SJCRH30 (cell line): ENCODE measurements at regions not wholly inside any gene's neighbourhood (a gene's known extent, or its start where the extent isn't known, plus 50 kb on each side); places are given as distances from the start of the nearest gene placed in this dataset.

Experiments used
- DNase-seq, 2 experiments: peaks; one replicate each; pipeline ENCODE4 v3.0.0-alpha.2; 2015 to 2020
- H3K27ac ChIP-seq: fragments of 250-450 bp; sonication (Bioruptor Pico); 2 replicates; pipeline ENCODE4 v1.5.1; 2020; ENCODE audit warnings: mild to moderate bottlenecking, moderate library complexity
- H3K27me3 ChIP-seq: fragments of 250-450 bp; sonication (Bioruptor Pico); 2 replicates; pipeline ENCODE4 v1.5.1; 2020; ENCODE audit warnings: mild to moderate bottlenecking, moderate library complexity
- H3K36me3 ChIP-seq: fragments of 250-450 bp; sonication (Bioruptor Pico); 2 replicates; pipeline ENCODE4 v1.5.1; 2020; ENCODE audit warnings: mild to moderate bottlenecking, moderate library complexity
- H3K4me1 ChIP-seq: fragments of 250-450 bp; sonication (Bioruptor Pico); 2 replicates; pipeline ENCODE4 v1.5.1; 2020; ENCODE audit warnings: mild to moderate bottlenecking, moderate library complexity
- H3K4me3 ChIP-seq: fragments of 250-450 bp; sonication (Bioruptor Pico); 2 replicates; pipeline ENCODE4 v1.5.1; 2020; ENCODE audit warnings: mild to moderate bottlenecking, moderate library complexity
- H3K9me3 ChIP-seq: fragments of 250-450 bp; sonication (Bioruptor Pico); replicated peaks from 2 replicates; pipeline ENCODE4 v1.5.1; 2020; ENCODE audit warnings: mild to moderate bottlenecking, moderate library complexity

DNA sequence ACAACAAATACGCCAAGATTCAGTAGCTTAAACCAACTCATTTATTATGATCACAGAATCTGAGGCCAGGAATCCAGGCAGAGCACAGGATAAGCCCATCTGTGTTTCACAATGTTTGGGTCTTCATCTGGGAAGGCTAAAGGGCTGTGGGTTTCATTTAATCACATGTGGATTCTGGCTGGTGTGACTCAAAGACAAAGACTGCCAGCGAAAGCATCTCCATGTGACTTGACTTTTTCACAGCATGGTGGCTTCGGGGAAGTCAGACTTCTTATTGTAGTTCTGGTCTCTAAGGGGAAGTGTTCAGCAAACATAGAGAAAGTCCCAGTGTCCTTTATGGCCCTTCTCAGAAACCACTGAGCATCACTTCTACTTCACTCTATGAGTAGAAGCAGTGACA lies 1014.4 kb upstream of the GOT2 start:
- H3K27me3 ChIP-seq: no peaks in the 10 kb centered on the region
- H3K36me3 ChIP-seq: no peaks in the 10 kb centered on the region
- no peaks in the 10 kb centered on the region for H3K4me1 ChIP-seq
- H3K27ac ChIP-seq: no peak overlapping the region
- no peaks in the 10 kb centered on the region for H3K9me3 ChIP-seq
- H3K4me3 ChIP-seq: no peak overlapping the region
- DNase-seq: no peak

DNA sequence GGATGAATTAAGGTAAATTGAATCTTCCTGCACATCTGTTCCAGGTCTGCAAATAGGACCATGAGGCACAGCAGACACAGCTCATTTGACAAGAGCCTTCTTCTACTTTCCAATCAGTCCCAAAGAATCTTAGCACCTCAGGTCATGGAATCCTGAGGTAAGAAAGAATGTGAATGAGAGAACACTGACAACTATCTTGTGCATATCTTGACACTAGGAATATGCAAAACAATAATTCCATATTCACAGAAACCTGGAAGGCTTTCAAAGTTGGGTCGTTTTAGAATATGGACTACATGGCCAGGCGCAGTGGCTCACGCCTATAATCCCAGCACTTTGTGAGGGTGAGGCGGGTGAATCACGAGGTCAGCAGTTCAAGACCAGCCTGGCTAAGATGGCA lies 1009.4 kb upstream of the GOT2 start:
- no peak for DNase-seq
- Histone ChIP-seq H3K4me3 (no peak overlapping the region), H3K27me3 (no peaks in the 10 kb centered on the region), H3K36me3 (no peaks in the 10 kb centered on the region), H3K4me1 (no peaks in the 10 kb centered on the region), H3K9me3 (no peaks in the 10 kb centered on the region), H3K27ac (no peak overlapping the region)

DNA sequence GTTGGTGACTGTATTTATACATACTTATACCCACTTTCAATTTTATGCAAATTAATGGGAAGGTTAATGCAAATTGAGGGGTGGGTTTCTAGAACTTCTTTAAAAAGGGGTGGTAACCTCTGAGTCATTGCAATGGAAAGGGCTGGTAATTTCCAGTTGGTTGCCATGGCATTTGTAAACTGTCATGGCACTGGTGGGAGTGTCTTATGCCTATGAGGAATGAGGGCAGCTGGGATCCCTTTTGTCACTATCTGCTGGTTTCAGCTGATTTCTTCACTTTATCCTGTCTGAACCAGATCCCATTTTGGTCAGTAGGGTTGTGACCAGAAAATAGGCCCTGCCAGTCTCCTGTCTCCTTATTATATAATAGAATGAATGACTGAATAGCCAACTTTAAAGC lies 1006.7 kb upstream of the GOT2 start:
- H3K4me1 ChIP-seq: no peaks in the 10 kb centered on the region
- peak in 1 of 2 experiments; percentile 23 for DNase-seq
- no peak overlapping the region for H3K4me3 ChIP-seq

DNA sequence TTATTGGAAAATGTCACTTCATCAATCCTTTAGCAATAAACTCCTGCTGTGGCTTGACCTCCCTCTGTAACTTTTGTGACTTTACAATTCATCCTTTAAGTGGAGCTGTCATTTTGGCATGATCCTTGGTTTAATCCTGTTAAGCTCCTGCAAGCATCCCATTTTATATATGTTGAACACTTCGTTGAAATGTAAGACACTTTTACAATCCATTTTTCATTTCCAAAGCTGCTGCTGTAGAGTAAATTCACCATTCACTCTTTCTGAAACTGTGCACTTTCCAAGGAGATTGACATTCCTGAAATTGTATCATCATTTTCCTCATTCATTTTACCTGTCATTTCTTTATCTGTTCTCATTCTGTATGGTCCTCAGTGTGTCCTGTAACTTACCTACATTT lies 1003.2 kb upstream of the GOT2 start:
- no peak overlapping the region for H3K27ac ChIP-seq
- no peaks in the 10 kb centered on the region for H3K9me3 ChIP-seq
- no peak overlapping the region for H3K4me3 ChIP-seq
- no peaks in the 10 kb centered on the region for H3K36me3 ChIP-seq
- DNase-seq: no peak
- H3K27me3 ChIP-seq: no peaks in the 10 kb centered on the region
- no peaks in the 10 kb centered on the region for H3K4me1 ChIP-seq

More for the DNA sequence above, 1006.7 kb upstream of the GOT2 start:
- Histone ChIP-seq H3K9me3 (no peaks in the 10 kb centered on the region), H3K27me3 (no peaks in the 10 kb centered on the region), H3K36me3 (no peaks in the 10 kb centered on the region), H3K27ac (no peak overlapping the region)

DNA sequence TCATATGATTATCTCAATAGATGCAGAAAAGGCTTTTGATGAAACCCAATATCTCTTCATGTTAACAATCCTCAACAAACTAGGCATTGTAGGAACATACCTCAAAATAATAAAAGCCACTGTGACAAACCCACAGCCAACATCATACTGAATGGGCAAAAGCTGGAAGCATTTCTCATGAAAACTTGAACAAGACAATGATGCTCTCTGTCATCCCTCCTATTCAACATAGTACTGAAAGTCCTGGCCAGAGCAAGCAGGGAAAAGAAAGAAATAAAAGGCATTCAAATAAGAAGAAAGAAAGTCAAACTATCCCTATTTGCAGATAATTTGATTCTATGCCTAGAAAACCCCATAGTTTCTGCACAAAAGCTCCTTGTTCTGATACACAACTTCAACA lies 999.2 kb upstream of the GOT2 start:
- Histone ChIP-seq H3K27me3 (no peaks in the 10 kb centered on the region), H3K27ac (no peak overlapping the region), H3K4me1 (no peaks in the 10 kb centered on the region), H3K9me3 (no peaks in the 10 kb centered on the region), H3K4me3 (no peak overlapping the region), H3K36me3 (no peaks in the 10 kb centered on the region)
- DNase-seq: no peak

DNA sequence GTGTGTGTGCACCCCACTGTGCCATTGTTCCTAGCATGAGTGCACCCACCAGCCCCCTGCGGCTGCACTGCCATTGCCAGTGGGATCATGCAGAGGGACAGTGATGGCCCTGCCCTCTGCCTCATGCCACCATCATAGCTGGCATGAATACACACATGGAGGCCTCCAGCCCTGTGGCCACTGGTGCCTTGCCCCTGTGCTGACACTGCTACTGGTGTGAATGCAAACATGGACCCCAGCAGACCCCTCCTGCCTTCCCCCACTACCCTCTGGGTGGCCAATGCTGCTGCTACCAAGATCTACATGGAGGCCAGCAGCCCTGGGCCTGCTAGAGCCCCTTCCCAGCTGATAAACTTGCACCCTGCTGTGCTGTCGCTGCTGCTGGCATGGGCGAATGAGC lies 995.5 kb upstream of the GOT2 start:
- no peak for DNase-seq
- no peak overlapping the region for H3K27ac ChIP-seq
- H3K9me3 ChIP-seq: no peaks in the 10 kb centered on the region
- H3K4me1 ChIP-seq: no peaks in the 10 kb centered on the region
- H3K36me3 ChIP-seq: no peaks in the 10 kb centered on the region
- H3K4me3 ChIP-seq: no peak overlapping the region
- no peaks in the 10 kb centered on the region for H3K27me3 ChIP-seq

DNA sequence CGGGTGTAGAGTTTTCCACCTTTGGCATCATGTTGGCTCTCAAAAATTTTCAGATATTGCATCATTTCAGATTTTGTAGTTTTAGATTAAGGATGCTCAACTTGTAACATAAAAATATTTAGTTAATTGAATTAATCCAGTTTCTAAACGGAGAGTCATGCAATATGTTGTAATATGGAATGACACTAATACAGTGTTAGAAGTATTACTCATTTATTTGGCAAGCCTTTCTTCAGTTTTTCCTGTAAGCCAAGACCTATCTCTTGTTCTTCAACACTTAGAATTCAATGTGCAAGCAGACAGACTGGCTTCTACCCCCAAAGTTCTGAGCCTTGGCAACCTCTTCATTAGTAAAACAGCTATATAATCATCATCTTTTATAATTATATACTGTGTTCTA lies 985.0 kb upstream of the GOT2 start:
- H3K4me3 ChIP-seq: no peak overlapping the region

DNA sequence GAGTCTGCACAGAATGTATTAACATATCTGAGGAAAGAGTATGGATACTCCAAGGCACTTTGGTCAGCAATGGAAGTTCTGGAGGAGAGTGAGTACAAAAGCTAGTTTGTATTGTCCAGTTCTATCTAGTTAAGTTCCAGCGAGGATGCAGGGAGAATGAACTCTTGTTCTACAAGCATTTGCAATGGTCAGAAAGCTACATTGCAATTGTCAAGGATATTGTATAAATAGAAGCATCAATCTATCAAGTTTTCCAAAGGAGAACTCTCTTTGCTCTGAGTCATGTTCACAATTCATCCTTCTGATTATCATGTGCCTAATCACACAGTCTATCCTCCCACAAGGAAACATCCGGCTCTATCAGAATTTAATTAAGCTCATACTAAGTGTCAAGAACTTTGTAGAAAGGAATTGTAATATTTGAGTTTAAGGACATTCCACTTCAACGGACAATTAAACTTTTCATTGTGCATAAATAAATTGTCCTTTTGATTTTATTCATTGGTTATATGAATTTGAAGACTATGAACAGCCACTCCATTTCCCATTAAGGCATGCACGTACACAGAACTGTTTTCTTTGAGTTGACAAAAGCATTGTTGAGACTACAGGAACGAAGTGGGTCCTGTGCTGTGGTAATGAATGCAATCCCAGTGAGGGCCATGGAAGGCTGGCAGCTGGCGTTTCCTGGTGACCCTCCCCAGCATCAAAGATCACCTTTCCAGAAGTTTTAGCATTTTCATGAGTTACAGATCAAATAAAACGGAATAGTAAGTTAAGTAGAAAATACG lies 973.5 kb upstream of the GOT2 start:
- Histone ChIP-seq H3K4me1 (no peaks in the 10 kb centered on the region), H3K36me3 (no peaks in the 10 kb centered on the region), H3K9me3 (no peaks in the 10 kb centered on the region), H3K27ac (no peak overlapping the region), H3K27me3 (no peaks in the 10 kb centered on the region), H3K4me3 (no peak overlapping the region)
- no peak for DNase-seq

More for the DNA sequence above, 985.0 kb upstream of the GOT2 start:
- H3K4me1 ChIP-seq: no peaks in the 10 kb centered on the region
- H3K27ac ChIP-seq: no peak overlapping the region
- H3K27me3 ChIP-seq: no peaks in the 10 kb centered on the region
- H3K9me3 ChIP-seq: no peaks in the 10 kb centered on the region
- no peaks in the 10 kb centered on the region for H3K36me3 ChIP-seq
- no peak for DNase-seq

DNA sequence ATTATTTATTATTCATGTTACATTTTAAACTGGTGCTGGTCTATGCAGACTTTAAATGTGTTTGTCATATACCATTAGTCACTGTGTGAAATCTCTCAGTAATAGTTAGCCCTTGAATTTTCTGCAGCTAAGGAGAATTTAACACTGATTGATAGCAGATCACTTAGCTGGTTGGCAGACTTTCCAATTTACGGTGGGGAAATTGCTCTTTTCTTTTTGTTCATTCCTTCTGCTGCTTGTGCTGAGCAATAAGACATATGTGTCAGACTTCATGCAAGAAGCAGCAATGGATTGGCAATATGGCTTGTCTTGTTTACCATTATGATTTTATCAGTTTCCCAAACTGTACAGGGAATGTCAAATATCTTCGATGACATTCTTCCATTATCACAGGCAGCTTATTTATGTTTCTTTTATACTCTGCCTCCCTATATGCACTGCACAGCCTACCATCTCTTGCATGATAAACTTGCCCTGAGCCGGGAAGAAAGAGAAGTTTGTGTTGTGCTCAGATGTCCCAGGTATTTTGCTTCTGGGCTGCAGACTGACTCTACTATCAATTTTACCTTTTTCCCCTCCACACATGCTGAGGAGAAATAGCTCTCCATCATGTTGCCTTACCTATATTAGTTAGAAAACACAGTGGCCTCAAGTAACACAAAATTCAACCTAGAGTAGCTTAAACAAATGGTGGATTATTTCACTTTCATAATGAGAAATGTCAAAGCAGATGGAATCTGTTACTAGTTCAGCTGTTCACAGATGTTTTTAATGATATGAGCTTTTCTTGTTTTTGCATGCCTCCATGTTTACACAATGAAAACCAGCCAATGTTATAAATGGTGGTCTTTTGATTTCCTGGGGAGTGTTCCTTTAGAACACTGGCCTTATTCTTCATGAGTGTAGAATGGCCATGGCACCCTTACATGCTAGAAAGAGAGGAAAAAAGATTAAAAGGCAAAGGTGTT lies 968.1 kb upstream of the GOT2 start:
- Histone ChIP-seq H3K4me3 (no peak overlapping the region), H3K27ac (no peak overlapping the region), H3K27me3 (no peaks in the 10 kb centered on the region), H3K4me1 (peaks cover 7% of the 10 kb centered on the region; the same call in 1 of the 2 replicates), H3K9me3 (no peaks in the 10 kb centered on the region), H3K36me3 (no peaks in the 10 kb centered on the region)
- no peak for DNase-seq

DNA sequence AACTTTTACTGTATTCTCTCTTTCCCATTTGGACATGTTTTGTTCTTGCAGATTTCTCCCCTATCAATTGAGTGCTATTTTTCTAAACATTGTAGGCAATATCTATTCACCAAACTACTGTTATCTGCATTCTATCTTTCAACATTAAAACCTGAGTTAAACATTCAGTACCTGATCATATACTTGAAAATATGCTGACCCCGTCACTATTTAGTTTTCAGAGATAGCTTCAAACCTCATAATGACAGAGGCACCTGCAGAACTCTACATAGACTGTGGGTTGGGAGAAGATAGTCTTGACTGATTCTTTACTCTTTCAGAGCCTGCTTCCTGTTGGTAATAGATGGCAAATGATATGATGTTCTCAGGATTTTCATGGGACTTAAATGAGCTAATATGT lies 965.7 kb upstream of the GOT2 start:
- no peaks in the 10 kb centered on the region for H3K9me3 ChIP-seq
- no peaks in the 10 kb centered on the region for H3K27me3 ChIP-seq
- peaks cover 7% of the 10 kb centered on the region; the same call in 1 of the 2 replicates for H3K4me1 ChIP-seq
- no peak overlapping the region for H3K4me3 ChIP-seq
- no peaks in the 10 kb centered on the region for H3K36me3 ChIP-seq
- H3K27ac ChIP-seq: no peak overlapping the region
- no peak for DNase-seq

DNA sequence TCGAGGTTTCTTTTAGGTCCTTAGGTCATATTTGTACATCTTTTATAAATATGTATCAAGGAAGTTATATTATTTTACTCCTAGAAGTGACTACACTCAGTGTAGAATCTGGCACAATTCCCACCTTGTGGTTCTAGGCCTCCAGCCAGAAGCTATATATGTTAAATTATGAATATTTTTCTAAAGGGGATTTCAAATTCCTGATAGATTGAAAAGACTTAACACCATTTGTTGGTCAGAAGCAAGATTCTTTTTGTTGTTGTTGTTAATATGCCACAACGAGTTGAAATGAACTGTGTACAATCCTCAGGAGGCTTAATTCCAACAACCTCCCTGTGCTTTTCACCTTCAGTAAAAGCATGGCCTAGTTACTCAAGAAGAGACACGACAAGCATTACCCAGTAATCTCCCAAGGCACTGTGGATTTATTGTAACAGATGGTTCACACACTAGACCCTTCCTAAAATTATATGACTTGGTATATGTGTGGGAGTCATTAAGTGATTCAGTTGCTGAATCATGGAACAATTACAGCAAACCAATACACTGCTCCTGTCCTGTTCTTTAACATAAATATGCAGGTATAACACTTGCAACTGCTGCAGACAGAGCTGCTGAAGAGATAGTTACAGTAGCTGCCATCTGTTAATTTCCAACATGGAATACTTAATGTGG lies 964.4 kb upstream of the GOT2 start:
- DNase-seq: peak; percentile 6 to 46
- H3K27me3 ChIP-seq: no peaks in the 10 kb centered on the region
- H3K27ac ChIP-seq: no peak overlapping the region
- no peaks in the 10 kb centered on the region for H3K9me3 ChIP-seq
- no peak overlapping the region for H3K4me3 ChIP-seq
- H3K36me3 ChIP-seq: no peaks in the 10 kb centered on the region
- peaks cover 7% of the 10 kb centered on the region; the same call in 1 of the 2 replicates for H3K4me1 ChIP-seq

DNA sequence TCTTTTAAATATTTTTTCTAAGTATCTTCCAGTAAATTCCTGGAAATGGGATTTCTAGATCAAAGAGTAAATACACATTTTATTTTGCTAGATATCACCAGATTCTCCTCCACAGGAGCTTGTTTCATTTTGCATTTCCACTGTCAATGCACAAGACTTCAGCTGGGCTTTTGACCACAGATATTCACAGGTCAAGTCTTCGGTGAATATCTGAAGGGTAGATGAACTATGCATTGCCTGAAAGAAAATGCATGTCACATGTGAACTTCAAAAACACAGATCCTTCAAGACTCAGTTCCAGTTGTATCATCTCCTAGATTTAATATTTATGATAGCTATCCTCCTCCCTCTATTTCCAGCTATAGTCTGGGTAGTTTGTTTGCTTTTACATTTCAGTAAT lies 963.6 kb upstream of the GOT2 start:
- Histone ChIP-seq H3K36me3 (no peaks in the 10 kb centered on the region), H3K9me3 (no peaks in the 10 kb centered on the region), H3K27ac (no peak overlapping the region), H3K27me3 (no peaks in the 10 kb centered on the region), H3K4me3 (no peak overlapping the region), H3K4me1 (peaks cover 7% of the 10 kb centered on the region; the same call in 1 of the 2 replicates)
- DNase-seq: peak in 1 of 2 experiments; percentile 3

DNA sequence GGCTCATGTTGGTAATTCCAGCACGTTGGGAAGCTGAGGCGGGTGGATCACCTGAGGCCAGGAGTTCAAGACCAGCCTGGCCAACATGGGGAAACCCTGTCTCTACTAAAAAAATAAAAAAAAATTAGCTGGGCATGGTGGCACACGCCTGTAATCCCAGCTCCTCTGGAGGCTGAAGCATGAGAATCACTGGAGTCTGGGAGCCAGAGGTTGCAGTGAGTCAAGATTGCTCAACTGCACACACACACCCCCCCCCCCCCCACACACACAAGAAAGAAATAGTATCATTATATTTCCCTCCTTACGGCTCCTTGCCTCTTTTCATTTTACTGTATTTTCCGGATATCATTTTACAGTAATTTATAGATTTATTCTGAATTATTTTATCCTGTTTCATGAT lies 963.1 kb upstream of the GOT2 start:
- Histone ChIP-seq H3K27me3 (no peaks in the 10 kb centered on the region), H3K9me3 (no peaks in the 10 kb centered on the region), H3K27ac (no peak overlapping the region), H3K4me1 (peaks cover 7% of the 10 kb centered on the region; the same call in 1 of the 2 replicates), H3K36me3 (no peaks in the 10 kb centered on the region), H3K4me3 (no peak overlapping the region)
- DNase-seq: no peak

DNA sequence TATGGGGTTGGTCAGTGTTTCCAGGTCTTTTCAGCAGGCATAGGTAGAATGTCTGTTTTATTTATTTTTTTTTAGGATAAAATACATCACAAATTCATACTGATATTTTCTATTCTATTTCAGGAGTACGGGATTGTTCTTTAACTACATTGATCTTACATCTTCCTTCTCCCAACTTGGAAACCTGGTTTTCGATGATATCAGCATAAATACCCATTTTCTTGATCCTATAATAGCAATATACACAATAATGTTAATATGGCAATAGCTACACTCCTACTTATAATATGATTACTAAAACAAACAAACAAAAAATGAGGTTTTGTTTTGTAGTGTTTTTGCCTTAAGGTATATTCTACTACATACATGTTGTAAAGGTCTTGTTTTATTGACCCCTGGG lies 962.4 kb upstream of the GOT2 start:
- Histone ChIP-seq H3K36me3 (no peaks in the 10 kb centered on the region), H3K9me3 (no peaks in the 10 kb centered on the region), H3K4me3 (no peak overlapping the region), H3K4me1 (peaks cover 7% of the 10 kb centered on the region; the same call in 1 of the 2 replicates), H3K27me3 (no peaks in the 10 kb centered on the region), H3K27ac (no peak overlapping the region)
- no peak for DNase-seq

DNA sequence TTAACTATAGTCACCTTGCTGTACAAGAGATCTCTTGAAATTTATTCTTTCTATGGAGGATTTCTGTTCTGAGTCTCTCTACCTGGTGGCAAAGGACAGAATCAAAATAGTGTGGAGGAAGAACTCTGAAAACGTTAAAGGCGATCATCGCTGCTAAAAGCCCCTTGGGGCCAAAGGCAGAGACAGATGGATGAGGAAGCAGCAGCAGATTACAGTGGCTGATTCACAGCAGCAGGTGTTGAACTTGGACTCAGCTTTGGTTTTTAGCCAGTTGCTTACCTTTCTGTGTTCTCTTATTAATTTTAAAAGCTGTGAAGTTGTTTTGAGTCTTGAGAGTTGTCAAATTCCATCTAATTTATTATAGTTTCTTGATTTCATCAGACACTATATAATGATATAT lies 956.1 kb upstream of the GOT2 start:
- H3K9me3 ChIP-seq: no peaks in the 10 kb centered on the region
- no peaks in the 10 kb centered on the region for H3K27me3 ChIP-seq
- H3K36me3 ChIP-seq: no peaks in the 10 kb centered on the region
- H3K4me1 ChIP-seq: peaks cover 10% of the 10 kb centered on the region
- no peak overlapping the region for H3K4me3 ChIP-seq
- H3K27ac ChIP-seq: no peak overlapping the region
- peak; percentile 17 to 64 for DNase-seq
